ENCODE measurements at regions not wholly inside any gene's neighbourhood (a gene's known extent, or its start where the extent isn't known, plus 50 kb on each side); places are given as distances from the start of the nearest gene placed in this dataset.

DNA sequence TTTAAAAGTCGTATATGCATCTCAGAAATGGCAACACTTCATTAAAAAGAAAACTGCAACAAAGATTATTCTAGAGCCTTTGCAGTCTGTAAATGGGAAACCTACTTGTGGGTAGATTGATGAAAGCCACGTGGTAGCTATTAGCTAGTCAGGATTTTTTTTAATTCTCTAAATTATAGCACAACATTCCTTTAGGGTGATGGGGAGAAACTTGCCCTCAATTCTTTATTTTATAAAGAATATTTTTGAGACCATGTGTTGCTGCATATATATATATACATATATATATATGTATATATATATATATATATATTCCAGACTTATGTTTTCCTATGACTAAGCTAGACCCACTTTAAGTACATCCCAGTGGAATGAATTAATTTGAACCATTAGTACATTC, 118.0 kb downstream of the PPP1R3A start:
- DNase-seq = no peak
- Histone ChIP-seq H3K4me3 (no peak overlapping the region), H3K27me3 (no peaks in the 10 kb centered on the region), H3K27ac (no peak overlapping the region), H3K9me3 (no peaks in the 10 kb centered on the region), H3K4me1 (no peaks in the 10 kb centered on the region), H3K36me3 (no peaks in the 10 kb centered on the region)
- WGBS, 2 donors = 69 to 79% methylated on average over 2 of the region's 2 CpGs
- TF ChIP-seq, protein P1, sequence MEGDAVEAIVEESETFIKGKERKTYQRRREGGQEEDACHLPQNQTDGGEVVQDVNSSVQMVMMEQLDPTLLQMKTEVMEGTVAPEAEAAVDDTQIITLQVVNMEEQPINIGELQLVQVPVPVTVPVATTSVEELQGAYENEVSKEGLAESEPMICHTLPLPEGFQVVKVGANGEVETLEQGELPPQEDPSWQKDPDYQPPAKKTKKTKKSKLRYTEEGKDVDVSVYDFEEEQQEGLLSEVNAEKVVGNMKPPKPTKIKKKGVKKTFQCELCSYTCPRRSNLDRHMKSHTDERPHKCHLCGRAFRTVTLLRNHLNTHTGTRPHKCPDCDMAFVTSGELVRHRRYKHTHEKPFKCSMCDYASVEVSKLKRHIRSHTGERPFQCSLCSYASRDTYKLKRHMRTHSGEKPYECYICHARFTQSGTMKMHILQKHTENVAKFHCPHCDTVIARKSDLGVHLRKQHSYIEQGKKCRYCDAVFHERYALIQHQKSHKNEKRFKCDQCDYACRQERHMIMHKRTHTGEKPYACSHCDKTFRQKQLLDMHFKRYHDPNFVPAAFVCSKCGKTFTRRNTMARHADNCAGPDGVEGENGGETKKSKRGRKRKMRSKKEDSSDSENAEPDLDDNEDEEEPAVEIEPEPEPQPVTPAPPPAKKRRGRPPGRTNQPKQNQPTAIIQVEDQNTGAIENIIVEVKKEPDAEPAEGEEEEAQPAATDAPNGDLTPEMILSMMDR (IDR thresholded peaks at IDR 0.05) = no peak
- no peak for ATAC-seq
- intact Hi-C loops (cut with DNase I) = no loop called here

DNA sequence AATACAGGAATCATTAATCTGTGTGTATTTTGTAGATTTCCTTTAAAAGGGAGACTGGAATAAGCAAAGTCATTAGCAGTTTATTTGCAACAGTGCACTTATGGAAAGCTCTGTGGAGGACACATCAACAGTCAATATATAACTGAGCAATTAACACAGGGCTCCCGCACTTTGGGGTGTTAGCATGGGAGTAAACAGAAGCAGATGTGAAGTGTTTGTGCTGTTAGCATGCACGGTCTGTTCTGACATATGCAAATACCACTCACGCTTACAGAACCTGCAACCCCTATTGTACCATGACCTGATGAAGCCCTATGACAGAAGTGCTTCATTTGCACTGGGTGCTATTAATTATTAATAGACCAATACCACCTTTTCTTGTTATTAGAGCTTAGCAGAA, 118.9 kb downstream of the PPP1R3A start:
- Histone ChIP-seq H3K27me3 (no peaks in the 10 kb centered on the region), H3K27ac (no peak overlapping the region), H3K9me3 (no peaks in the 10 kb centered on the region), H3K4me3 (no peak overlapping the region), H3K36me3 (no peaks in the 10 kb centered on the region), H3K4me1 (no peaks in the 10 kb centered on the region)
- DNase-seq = no peak
- no peak for ATAC-seq
- TF ChIP-seq, protein P1 (IDR thresholded peaks at IDR 0.05) = no peak
- intact Hi-C loops (cut with DNase I) = loop anchor here in 1 of 10 donors (10.0 kb wide), 1 partner anchor 115 kb away; the partner anchor contains the start of gene PPP1R3A
- 88 to 95% methylated on average over 3 of the region's 3 CpGs for WGBS, 2 donors

DNA sequence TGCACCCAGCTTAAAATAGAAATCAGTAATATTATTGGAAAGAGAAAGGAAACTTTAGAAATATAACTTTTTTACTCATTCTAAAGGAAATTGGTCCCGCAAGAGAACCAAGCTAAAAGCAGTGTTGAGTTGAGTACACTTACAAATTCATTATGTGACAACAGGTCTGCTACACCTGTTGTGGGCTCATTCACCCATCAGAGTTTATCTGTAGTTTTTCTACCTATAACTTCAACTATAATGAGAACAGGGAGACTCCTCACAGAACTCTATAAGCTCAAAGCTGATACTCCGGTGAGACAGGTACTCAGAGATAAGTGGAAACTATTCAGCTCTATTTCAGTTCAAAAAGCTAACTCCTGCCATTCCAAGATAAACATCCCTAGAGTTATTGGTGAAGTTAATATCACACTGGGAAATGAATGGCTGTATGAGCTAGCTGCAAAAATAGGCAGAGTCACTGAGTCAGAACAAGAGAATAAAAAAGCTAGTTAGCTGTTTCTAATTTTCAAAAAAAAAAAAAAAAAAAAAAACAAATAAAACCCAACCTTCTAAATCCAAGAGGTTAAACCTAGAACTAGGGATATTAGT, 121.3 kb downstream of the PPP1R3A start:
- no peaks in the 10 kb centered on the region for H3K4me1 ChIP-seq
- intact Hi-C loops (cut with DNase I) = loop anchor here in 1 of 10 donors (10.0 kb wide), 1 partner anchor 117 kb away; the partner anchor contains the start of gene PPP1R3A
- no peak overlapping the region for H3K4me3 ChIP-seq
- H3K27me3 ChIP-seq = no peaks in the 10 kb centered on the region
- no peaks in the 10 kb centered on the region for H3K36me3 ChIP-seq
- TF ChIP-seq, protein P1 (IDR thresholded peaks at IDR 0.05) = no peak
- DNase-seq = no peak
- WGBS, 2 donors = 58 to 61% methylated on average over 2 of the region's 2 CpGs
- no peak overlapping the region for H3K27ac ChIP-seq
- ATAC-seq = no peak
- H3K9me3 ChIP-seq = no peaks in the 10 kb centered on the region

DNA sequence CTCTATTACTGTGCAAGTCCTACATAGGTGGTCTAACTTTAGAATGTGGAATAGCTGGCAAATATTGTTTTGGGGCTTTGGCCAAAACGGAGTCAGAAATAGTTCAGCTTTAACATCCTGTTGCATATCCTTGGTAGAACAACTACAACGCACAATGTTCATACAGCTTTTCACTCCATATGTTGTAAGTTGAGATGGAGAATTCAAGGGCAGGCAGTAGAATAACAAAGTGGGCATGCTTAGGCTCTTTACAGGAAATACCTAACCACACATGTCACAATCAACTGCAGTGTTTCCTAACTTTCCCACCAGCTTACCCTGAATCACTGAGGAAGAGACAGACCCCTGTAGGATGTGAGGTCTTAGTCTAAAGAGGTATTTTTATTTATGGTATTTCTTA, 122.3 kb downstream of the PPP1R3A start:
- Histone ChIP-seq H3K4me1 (no peaks in the 10 kb centered on the region), H3K27me3 (no peaks in the 10 kb centered on the region), H3K27ac (no peak overlapping the region), H3K4me3 (no peak overlapping the region), H3K36me3 (no peaks in the 10 kb centered on the region), H3K9me3 (no peaks in the 10 kb centered on the region)
- 43 to 63% methylated on average over 2 of the region's 2 CpGs for WGBS, 2 donors
- intact Hi-C loops (cut with DNase I) = loop anchor here in 1 of 10 donors (10.0 kb wide), 1 partner anchor 118 kb away; the partner anchor contains the start of gene PPP1R3A
- no peak for ATAC-seq
- TF ChIP-seq, protein P1 (IDR thresholded peaks at IDR 0.05) = no peak
- DNase-seq = no peak
